Astrocyte of the hippocampus (primary cell): ENCODE measurements at regions not wholly inside any gene's neighbourhood (a gene's known extent, or its start where the extent isn't known, plus 50 kb on each side); places are given as distances from the start of the nearest gene placed in this dataset.

ENCODE experiments used
- DNase-seq: peaks from one replicate; pipeline ENCODE4 v3.0.0; 2011; ENCODE audit warnings: low read depth, low spot score

DNA sequence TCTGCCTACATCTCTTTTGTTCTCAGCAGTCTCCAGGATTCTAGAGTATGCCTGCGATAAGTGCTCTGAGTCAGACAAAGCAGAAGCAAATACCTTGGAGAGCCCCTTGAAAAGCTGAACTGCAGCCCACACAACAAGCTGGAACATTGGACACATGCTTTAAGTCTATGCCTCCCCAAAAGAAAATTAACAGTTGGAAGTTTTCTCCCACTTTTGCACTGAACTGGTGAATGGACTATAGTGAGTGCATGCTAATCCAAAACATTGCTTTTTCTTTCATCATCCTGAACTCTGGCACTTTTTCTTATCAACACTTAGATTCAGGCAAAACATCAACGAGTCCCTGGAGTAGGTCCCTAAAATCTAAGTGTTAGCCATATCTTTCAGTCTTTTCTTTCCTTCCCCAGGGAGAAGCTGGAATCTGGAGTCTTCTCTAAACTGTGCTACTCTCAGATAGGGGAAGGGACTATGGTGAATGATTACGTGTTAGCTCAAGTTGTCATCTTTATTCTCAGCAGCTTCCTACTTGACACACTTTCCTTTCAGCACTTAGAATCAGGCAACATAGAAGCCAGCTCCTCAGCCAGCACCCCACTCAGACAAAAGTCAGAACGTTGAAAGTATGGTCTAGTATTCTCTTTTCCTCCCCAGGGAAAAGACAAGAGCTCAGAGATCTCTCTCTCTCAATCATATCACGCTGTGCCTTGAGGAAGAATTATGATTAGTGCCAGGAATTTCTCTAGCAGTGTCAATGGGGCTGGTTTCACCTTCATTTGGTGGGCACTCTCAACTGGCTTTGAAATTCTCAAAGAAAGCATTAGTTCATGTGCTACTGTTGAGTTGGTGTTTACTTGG is 811.0 kb upstream of the GJE1 start:
- peak; percentile 45 for DNase-seq

DNA sequence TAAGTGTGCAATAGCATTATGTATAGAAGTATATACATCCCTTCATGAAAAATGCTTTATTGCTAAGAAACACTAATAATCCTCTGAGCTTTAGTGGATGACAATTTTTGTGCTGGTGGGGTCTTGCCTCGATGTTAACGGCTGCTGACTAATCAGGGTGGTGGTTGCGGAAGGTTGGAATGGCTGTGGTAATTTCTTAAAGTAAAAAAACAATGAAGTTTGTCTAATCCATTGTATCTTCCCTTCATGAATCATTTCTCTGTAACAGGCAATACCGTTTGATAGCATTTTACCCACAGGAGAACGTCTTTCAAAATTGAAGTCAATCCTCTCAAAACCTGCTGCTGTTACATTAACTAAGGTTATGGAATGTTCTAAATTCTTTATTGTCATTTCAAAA is 816.5 kb upstream of the GJE1 start:
- peak; percentile 20 for DNase-seq

DNA sequence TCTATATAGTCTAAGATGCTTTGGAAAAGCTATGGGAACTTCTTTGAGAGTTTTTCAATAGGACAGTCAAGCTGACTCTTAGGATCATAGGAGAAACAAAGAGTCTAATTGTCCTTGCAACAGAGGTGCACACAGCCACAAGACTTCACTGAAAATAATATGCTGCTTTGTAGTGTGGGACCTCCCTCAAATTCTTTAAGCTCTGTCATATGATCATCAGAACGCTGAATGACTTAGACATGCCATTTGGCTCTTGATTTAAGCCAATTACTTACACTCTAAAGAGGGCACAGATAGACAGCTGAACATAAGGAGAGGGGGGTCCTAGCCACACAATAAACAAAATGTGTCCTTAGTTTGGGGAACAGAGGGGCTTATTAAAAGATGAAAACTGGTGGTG is 818.7 kb upstream of the GJE1 start:
- no peak for DNase-seq

DNA sequence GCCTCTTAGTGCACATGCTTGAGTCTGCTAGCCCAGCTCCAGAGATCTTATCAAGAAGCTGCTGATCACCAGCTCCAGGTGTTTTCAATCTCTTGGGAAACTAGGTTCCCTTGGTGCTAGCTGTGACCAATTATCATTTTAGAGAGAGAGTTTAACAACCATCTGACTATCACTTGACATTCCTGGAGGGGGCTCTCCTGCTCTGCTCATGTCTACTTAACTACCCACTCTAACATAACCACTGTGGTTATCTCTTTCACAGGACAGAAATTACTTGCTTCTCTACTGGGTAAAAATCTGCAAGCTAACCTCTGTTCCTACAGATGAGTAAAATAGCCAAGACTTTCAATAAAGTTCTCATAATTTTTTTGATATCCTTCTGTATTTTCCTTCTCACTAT is 823.4 kb upstream of the GJE1 start:
- DNase-seq: no peak

DNA sequence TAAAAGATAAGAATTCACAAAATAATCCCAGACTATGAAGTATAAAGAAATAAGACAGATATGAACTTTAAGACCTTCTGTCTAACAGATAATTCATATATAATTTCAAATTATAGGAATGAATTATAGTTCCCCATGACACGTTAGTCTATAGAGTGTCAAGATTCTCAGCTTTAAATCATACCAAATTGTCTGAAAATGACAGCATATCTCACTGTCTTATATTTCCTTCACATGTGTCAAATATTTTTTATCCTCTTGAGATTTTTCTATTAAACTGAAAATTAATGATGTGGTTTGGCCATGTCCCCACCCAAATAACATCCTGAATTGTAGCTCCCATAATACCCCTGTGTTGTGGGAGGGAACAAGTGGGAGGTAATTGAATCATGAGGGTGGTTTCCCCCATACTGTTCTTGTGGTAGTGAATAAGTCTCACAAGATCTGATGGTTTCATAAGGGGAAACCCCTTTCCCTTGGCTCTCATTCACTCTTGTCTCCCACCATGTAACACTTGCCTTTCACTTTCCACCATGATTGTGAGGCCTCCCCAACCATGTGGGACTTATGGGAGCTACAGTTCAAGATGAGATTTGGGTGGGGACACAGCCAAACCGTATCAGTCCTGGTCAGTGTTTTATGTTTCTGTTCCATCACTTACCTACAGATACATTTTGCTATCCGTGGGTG is 825.3 kb upstream of the GJE1 start:
- no peak for DNase-seq

DNA sequence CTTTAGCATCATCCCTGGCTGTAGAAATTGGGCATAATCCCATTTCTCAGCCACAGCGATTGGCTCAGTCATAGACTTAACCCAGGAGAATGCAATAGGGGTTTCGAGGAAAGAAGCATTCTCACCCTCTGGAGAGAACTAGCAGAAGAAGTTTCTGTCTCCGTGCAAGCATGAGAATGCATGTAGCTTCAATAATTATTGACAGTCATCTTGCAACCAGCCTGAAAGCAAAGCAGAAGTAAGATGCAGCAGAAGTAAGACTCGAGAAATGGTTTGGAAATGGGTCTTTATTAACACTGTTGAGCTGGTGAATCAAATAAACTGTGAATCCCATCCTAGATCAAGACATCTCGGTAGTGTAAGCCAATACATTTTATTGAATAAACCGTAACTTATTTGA is 828.8 kb upstream of the GJE1 start:
- DNase-seq: no peak

DNA sequence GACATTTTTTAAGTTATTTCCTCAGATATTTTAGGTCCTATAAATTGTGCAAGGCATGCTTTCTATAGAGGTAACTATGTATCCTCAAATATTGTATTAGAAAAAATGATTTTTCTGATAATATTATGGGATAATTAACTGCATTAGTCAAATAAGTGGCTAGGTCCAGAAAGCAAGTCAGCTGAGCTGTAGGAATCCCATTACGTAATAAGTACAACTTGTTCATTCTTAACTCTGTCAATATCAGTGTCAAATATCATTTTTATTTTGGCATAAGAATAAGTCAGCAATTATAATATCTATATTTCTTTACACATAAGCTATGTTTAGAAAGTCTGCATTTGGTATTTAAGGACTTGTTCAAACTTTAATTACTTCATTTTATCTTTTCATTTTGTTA is 830.9 kb upstream of the GJE1 start:
- no peak for DNase-seq

DNA sequence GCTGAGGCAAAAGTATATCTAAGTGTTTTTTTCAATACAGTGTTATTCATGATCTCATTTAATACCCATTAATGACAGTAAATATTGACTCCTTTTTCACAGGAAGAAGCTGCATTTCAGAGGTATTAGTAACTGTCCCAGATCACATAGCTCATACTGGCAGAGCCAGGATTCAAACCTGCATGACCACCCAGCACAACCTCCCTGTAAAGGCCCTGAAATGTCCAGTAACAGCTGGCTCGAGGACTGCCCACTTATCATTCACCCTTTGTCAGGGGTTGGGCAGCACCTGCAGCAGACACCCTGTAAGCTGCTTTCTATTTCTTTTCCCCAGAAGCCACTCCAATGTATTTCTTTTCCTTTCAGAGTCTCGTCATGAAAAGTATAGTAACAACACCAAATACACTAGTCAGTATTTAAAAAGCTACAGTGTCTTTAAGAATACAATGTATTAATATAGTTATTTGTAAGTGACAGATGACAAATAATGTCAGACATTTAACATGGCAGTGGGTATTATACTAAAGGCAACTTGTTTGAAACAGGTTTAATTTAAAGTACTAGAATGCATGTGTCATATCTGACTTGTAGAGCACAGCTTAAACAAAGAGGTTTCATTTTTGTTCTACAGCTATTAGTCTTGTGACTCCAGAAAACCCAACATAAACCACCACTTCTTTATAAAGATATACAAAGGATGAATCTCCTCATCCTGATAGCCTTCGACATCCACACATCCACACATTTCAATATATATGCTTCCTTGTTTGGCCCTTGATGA is 841.6 kb upstream of the GJE1 start:
- no peak for DNase-seq

DNA sequence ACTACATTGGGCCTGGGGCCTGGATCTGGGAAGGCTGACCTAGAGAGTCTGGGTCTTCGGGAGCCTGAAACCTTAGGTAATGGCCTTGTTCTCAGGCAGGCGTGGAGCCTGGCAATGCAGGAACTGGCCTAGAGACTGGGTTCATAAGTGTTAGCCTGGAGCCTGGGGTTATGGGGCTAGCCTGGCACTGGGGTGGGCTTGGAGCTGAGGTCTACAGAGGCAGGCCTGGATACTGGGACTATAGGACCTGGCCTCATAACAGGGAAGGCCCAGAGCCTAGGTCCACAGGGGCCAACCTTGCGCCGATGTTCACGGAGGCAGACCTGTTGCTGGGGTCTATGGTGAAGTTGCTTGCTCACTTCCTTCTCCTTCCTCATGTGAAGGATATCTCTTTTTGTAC is 843.8 kb upstream of the GJE1 start:
- no peak for DNase-seq

DNA sequence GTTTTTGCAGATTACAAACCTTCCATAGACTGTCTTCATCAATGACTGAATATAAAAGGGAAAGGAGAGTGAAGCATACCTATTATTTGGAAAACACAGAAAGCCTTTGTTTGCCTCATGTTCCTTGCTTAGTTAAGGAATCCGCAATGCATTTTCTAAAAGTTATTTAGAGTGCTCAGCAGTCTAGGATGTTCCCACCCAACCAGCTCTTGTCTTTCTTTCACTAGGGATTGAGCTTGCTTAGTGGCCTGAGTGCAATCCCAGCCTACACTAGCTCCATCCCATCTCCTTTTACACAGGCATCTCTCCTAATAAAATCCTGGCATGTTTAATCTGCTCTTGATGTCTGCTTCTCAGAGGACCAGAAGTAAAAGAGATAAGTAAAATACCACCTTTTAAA is 850.5 kb upstream of the GJE1 start:
- DNase-seq: no peak

DNA sequence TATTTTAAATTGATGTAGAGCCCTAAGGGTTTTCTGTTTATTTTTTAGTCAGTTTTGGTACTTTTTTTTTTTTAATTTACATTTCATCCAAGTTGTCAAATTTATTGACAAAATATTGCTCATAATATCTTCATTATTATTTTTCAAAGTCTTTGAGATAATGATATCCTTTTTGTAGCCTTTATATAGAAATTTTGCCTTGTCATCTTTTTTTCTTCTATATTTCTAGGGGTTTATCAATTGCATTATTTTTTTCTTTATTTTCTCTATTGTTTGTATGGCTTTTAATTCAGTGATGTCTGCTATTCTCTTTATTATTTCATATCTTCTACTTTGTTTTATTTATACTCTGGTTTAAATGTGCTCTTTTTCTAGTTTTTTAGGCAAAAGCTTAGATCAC is 863.0 kb upstream of the GJE1 start:
- DNase-seq: no peak

DNA sequence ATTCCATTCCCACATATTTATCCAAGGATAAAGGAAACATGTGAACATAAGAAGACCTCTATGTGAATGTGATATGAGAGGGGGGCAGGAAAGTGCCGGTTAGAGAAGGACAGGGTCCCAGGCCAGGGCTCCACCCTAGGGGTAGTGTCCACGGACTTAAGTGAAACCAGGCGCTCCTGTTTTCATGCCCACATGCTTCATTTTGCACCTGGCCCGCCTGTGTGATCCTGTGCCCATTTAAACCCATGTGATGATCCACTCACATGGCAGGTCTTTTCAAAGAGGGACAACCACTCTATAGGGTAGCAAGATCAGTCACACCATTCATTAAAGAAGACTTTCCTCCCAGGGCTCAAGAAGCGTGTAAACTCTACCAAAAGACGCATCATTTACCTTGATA is 865.3 kb upstream of the GJE1 start:
- DNase-seq: no peak

DNA sequence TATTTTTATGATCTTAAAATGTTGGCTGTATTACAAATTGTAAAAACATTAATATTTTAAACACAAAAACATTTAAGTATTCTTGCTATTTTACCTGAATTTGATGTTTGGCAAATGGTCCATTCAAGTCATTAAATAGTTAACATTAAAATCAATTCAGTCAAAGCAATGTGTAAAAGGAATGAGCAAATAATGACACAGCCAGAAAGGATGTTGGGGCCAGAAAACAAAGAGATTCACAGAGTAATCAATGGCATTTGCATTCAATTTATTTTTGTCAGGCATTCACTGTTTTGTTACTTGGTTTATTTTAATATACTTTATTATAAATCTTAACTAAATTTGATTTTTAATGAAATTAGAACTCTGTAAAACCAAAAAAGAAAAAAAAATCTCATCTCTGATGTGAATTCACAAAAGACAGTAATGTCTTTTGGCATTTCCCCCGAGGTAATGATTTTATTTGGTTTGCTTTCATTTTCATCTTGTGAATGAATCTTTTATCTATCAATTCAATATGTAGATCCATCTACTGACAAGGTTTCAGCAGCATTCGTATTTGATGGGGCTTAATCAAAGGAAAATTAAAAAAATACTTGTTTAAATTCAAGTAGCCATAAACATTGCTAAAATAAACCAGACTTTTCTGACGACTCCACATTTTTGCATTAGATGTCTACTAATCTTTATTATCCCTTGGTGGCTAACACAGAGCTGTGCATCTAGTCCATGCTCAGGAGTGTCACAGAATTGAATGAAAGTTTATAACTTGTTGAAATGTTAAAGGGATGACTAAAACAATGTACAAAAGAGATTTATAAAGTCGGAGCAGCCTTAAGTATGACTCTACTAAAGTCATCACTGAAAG is 866.7 kb upstream of the GJE1 start:
- peak; percentile 8 for DNase-seq

DNA sequence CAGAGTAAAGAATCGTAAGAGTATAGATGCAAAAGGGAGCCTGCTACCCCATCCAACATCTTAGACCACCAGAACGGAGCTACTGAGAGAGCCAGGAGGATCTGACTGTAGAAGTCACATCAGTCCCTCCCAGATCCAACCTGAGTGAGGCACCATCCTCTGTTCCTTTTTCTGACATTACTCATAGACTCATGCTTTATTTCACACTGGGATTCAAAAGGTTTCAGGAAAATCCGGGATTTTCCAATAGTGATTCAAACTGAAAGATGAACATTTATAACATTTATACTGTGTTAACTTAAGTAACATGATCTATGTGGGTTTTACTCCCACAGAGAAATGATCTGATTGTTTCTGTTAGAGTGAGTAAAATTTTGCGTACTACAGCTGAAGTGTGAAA is 868.6 kb upstream of the GJE1 start:
- DNase-seq: no peak

DNA sequence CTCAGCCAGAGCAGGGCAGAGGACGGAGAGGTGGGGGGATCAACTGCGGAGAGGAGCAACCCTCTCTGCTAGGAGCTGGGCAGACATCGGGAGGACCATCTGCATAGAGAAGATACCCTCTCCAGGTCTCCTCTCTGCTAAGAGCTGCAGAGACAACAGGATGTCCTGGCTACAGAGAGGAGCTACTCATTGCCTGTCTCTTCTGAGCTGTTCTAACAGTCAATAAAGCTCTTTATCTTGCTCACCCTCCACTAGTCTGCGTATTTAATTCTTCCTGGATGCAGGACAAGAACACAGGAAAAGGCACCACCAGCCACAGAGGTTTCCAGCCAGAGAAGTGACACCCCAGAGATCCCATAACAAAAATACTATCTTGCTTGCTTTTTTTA is 871.1 kb upstream of the GJE1 start:
- DNase-seq: no peak

DNA sequence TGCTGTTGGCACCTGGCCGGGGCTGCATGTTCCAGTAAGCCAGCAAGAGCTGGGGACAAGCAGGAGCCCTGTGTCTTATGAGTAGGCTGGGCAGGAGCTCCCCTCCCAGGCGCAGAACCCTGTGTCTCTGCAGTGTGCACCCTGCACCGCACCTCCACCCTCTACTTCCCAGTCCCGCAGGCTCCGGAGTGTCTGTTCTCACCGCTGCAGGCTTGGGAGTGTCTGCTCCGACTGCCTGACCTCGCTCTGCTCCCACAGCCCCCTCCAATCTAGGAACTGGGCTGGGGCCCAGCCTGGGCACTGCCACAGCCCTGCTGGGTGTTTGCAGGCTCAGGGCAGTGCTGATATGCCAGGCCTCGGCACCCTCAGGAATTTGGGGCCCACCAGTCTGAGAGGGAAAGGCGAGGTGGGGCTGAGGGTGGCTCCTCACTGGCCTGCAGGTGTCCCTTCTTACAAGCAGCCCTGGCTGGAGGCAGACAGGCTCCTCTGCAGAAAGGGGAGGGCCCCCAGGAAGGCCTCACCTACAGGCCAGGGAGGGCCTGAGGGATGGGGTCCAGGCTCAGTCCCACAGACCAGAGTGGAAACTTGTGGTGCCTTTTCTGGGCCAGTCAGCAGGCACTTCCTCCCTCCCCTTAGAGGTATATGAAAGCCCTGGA is 871.6 kb upstream of the GJE1 start:
- DNase-seq: no peak

DNA sequence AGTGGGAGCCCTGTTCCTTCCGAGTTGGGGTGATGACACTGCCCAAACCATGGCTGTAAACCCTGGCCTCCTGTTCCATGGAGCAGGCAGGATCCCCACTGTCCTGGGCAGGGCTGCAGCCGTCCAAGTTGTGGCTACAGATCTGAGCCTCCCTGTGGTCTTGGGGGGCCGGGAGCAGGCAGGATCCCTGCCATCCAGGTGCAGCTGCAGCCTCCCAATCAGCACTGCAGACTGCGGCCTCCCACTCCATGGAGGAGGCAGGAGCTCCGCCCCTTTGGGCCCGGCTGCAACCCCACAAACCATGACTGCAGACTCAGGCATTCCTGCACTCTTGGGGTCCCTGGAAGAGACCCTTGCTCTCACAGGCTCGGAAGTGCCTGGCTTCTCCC is 872.1 kb upstream of the GJE1 start:
- no peak for DNase-seq

DNA sequence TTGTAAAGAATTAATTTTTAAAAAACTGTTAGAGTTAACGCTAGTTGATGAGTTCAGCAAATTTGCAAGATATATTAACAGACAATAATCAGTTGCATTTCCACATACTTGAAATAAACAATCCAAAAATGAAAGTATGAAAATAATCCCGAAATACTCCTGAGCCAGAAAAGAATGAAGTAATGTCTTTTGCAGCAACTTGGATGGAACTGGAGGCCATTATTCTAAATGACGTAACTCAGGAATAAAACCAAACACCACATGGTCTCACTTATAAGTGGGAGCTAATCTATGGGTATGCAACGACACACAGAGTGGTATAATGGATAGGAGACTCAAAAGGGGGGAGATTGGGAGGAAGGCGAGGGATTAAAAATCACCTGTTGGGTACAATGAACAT is 872.9 kb upstream of the GJE1 start:
- DNase-seq: no peak

DNA sequence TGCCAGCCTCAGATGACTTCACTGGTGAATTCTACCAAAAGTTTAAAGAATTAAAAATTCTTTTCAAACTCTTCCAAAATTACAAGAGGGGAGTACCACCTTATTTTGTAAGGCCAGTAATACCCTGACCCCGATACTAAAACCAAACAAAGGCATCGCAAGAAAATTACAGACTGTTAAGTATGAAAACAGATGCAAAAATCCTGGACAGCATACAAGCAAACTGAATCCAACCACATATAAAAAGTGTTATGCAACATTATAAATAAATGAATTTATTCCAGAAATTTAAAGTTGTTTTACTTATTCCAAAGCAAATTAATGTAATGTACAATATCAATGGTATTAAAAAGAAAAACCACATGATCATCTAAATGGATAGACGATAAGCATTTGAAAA is 873.6 kb upstream of the GJE1 start:
- no peak for DNase-seq

DNA sequence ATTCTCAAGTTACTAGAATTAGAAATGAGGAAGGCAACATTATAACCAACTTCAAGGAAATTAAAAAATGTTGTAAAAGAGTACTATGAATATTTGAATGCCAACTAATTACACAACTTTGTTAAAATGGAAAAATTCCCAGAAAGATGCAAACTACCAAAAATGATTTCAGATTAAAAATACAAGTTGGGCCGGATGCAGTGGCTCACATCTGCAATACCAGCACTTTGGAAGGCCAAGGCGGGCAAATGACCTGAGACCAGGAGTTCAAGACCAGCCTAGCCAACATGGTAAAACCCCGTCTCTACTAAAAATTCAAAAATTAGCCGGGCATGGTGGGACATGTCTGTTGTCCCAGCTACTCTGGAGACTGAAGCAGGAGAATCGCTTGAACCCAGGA is 874.2 kb upstream of the GJE1 start:
- no peak for DNase-seq

DNA sequence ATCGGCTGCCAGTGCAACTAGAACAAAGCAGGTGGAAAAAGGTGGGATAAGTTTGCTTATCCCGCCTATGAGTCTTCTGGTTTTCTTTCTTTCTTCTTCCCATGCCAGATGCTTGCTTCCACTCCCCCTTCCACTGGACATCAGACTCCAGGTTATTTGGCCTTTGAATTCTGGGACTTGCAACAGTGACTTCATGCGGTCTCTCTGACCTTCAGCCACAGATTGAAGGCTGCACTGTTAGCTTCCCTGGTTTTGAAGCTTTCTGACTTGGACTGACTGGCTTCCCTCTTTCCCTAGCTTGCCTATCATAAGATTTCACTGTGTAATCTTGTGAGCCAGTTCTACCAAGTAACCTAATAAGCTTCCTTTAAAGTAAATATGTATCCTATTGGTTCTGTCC is 878.4 kb upstream of the GJE1 start:
- DNase-seq: no peak
